Choroid plexus epithelial cell (primary cell): ENCODE measurements at regions not wholly inside any gene's neighbourhood (a gene's known extent, or its start where the extent isn't known, plus 50 kb on each side); places are given as distances from the start of the nearest gene placed in this dataset.

ENCODE experiments used
- DNase-seq: peaks from one replicate; pipeline ENCODE4 v3.0.0-alpha.2; 2010; ENCODE audit warnings: low read depth
- H3K4me3 ChIP-seq: 2 replicates; pipeline ENCODE4 v1.5.1; 2011; ENCODE audit warnings: low read depth, mild to moderate bottlenecking, control low read depth, low read length, moderate library complexity
- TF ChIP-seq, protein P1 (sequence below): conservative IDR thresholded peaks from 2 replicates; pipeline ENCODE4 v1.5.1; 2011; ENCODE audit warnings: low read depth, mild to moderate bottlenecking, control low read depth, inconsistent platforms, low read length, moderate library complexity

- no peak overlapping the region for H3K4me3 ChIP-seq
- DNase-seq = no peak
- TF ChIP-seq, protein P1, sequence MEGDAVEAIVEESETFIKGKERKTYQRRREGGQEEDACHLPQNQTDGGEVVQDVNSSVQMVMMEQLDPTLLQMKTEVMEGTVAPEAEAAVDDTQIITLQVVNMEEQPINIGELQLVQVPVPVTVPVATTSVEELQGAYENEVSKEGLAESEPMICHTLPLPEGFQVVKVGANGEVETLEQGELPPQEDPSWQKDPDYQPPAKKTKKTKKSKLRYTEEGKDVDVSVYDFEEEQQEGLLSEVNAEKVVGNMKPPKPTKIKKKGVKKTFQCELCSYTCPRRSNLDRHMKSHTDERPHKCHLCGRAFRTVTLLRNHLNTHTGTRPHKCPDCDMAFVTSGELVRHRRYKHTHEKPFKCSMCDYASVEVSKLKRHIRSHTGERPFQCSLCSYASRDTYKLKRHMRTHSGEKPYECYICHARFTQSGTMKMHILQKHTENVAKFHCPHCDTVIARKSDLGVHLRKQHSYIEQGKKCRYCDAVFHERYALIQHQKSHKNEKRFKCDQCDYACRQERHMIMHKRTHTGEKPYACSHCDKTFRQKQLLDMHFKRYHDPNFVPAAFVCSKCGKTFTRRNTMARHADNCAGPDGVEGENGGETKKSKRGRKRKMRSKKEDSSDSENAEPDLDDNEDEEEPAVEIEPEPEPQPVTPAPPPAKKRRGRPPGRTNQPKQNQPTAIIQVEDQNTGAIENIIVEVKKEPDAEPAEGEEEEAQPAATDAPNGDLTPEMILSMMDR = no peak
These were observed 482.6 kb downstream of the TSN start for GRCh38 chr2:122238006-122238559.

- TF ChIP-seq, protein P1 = no peak
These were observed 484.0 kb downstream of the TSN start for GRCh38 chr2:122239440-122239839.

DNA sequence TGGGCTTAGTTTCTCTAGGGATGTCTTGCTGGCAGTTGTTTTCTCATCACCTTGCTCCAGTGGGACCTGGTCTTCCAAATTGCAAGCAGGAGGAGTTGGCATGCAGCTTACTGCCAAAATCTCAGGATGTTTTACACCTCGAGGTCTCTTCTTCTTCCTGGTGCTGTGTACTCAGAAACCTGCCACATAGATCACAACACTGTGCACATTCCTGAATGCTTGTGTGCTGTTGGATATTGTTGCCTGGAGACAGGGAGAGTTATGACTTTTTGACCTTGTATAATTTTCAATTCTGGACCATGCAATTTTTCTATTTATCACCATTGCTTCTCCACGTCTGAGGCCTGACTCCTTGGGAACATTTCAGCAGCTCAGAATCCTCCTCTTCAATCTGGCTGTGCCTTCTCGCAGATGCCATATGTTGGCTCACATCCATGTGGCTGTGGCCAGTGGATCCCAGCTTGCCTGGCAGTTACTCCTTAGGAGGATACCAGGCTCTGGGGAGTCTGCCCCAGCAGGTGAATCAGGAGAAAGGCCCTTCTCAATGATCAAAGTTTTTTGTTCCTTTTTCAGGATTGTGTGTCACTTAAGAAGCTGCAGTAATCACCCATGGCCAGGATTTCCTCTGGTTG lies 489.3 kb downstream of the TSN start:
- H3K4me3 ChIP-seq = no peak overlapping the region
- TF ChIP-seq, protein P1 = no peak
- no peak for DNase-seq

More at GRCh38 chr2:122239440-122239839, 484.0 kb downstream of the TSN start:
- no peak for DNase-seq
- H3K4me3 ChIP-seq = no peak overlapping the region

- no peak for DNase-seq
- TF ChIP-seq, protein P1 = no peak
These were observed 494.2 kb downstream of the TSN start for GRCh38 chr2:122249673-122250072.

GRCh38 chr2:122251158-122251557 lies 495.7 kb downstream of the TSN start:
- TF ChIP-seq, protein P1 = no peak
- no peak for DNase-seq
- no peak overlapping the region for H3K4me3 ChIP-seq

More at GRCh38 chr2:122249673-122250072, 494.2 kb downstream of the TSN start:
- H3K4me3 ChIP-seq = no peak overlapping the region

GRCh38 chr2:122251566-122251965 lies 496.1 kb downstream of the TSN start:
- H3K4me3 ChIP-seq = no peak overlapping the region
- TF ChIP-seq, protein P1 = no peak
- no peak for DNase-seq

- H3K4me3 ChIP-seq = no peak overlapping the region
- DNase-seq = peak; percentile 0
- TF ChIP-seq, protein P1 = no peak
These were observed 500.5 kb downstream of the TSN start for GRCh38 chr2:122255924-122256323.
